Karpas-422 (cell line): ENCODE measurements at regions not wholly inside any gene's neighbourhood (a gene's known extent, or its start where the extent isn't known, plus 50 kb on each side); places are given as distances from the start of the nearest gene placed in this dataset.
"Not testable (repeated sequence)": the region's sequence is repeated elsewhere in the genome, so short reads cannot be mapped to it uniquely, and the experiment has no call there.

Source experiments
- DNase-seq: peaks from one replicate; pipeline ENCODE4 v3.0.0-alpha.2; 2015
- H2AFZ ChIP-seq: fragments of 200-600 bp; sonication (generic); 2 replicates; pipeline ENCODE4 v1.6.1; 2014; ENCODE audit warnings: antibody characterized with exemption, low read length, mixed read lengths
- H3K27ac ChIP-seq: fragments of 200-600 bp; sonication (generic); 2 replicates; pipeline ENCODE4 v1.5.1; 2014; ENCODE audit warnings: mild to moderate bottlenecking, low read length, moderate library complexity
- H3K27me3 ChIP-seq: fragments of 200-600 bp; sonication (generic); 2 replicates; pipeline ENCODE4 v1.6.1; 2014; ENCODE audit warnings: low read length, mixed read lengths
- H3K36me3 ChIP-seq: fragments of 200-600 bp; sonication (generic); 2 replicates; pipeline ENCODE4 v1.6.1; 2014; ENCODE audit warnings: low read length, mixed read lengths; ENCODE audit not compliant: insufficient read depth
- H3K4me1 ChIP-seq: fragments of 200-600 bp; sonication (generic); 2 replicates; pipeline ENCODE4 v1.6.1; 2014; ENCODE audit warnings: mild to moderate bottlenecking, low read length, mixed read lengths
- H3K4me2 ChIP-seq: fragments of 200-600 bp; sonication (generic); 2 replicates; pipeline ENCODE4 v1.6.1; 2014; ENCODE audit warnings: low read length, low read depth, mild to moderate bottlenecking; ENCODE audit not compliant: poor library complexity, severe bottlenecking
- H3K4me3 ChIP-seq: fragments of 200-600 bp; sonication (generic); 2 replicates; pipeline ENCODE4 v1.5.1; 2014; ENCODE audit warnings: mild to moderate bottlenecking, antibody characterized with exemption, low read length, mixed read lengths
- H3K79me2 ChIP-seq: fragments of 200-600 bp; sonication (generic); 2 replicates; pipeline ENCODE4 v1.6.1; 2014; ENCODE audit warnings: mild to moderate bottlenecking, low read length, mixed read lengths
- H3K9ac ChIP-seq: fragments of 200-600 bp; sonication (generic); 2 replicates; pipeline ENCODE4 v1.6.0; 2014; ENCODE audit warnings: low read length
- H3K9me2 ChIP-seq: fragments of 200-600 bp; sonication (generic), shearing (Covaris generic); replicated peaks from 2 replicates; pipeline ENCODE4 v1.6.0; 2014; ENCODE audit warnings: mild to moderate bottlenecking, low read length, moderate library complexity; ENCODE audit not compliant: insufficient read depth
- H3K9me3 ChIP-seq: fragments of 300-700, 200-600 bp; sonication (generic); 2 replicates; pipeline ENCODE4 v1.6.1; 2014; ENCODE audit warnings: low read length, mixed read lengths
- H4K20me1 ChIP-seq: fragments of 200-600 bp; sonication (generic); 2 replicates; pipeline ENCODE4 v1.6.1; 2014; ENCODE audit warnings: mild to moderate bottlenecking, antibody characterized with exemption, low read length, low read depth; ENCODE audit not compliant: insufficient read depth

- Histone ChIP-seq H3K9ac (no peak overlapping the region), H3K36me3 (no peaks in the 10 kb centered on the region), H2AFZ (no peak overlapping the region), H3K9me2 (no peaks in the 10 kb centered on the region), H3K27ac (no peak overlapping the region), H3K27me3 (no peaks in the 10 kb centered on the region), H3K9me3 (no peaks in the 10 kb centered on the region), H3K79me2 (no peaks in the 10 kb centered on the region), H3K4me2 (no peak overlapping the region), H3K4me3 (no peak overlapping the region), H3K4me1 (no peaks in the 10 kb centered on the region), H4K20me1 (no peaks in the 10 kb centered on the region)
- no peak for DNase-seq
These were observed 94.6 kb downstream of the APOB start for GRCh38 chr2:20949256-20949655.

- no peaks in the 10 kb centered on the region for H3K27me3 ChIP-seq
- no peaks in the 10 kb centered on the region for H3K9me2 ChIP-seq
- no peak overlapping the region for H3K27ac ChIP-seq
- H3K4me3 ChIP-seq, result no peak overlapping the region
- H3K4me2 ChIP-seq, result no peak overlapping the region
- no peak overlapping the region for H2AFZ ChIP-seq
- DNase-seq, result no peak
- no peak overlapping the region for H3K9ac ChIP-seq
- no peaks in the 10 kb centered on the region for H4K20me1 ChIP-seq
- H3K79me2 ChIP-seq, result no peaks in the 10 kb centered on the region
- no peaks in the 10 kb centered on the region for H3K9me3 ChIP-seq
- no peaks in the 10 kb centered on the region for H3K36me3 ChIP-seq
- no peaks in the 10 kb centered on the region for H3K4me1 ChIP-seq
These were observed 97.4 kb downstream of the APOB start for GRCh38 chr2:20946468-20946867.

GRCh38 chr2:20943721-20944120 lies 100.2 kb downstream of the APOB start:
- not testable (repeated sequence) for H3K79me2 ChIP-seq, H3K4me1 ChIP-seq, H4K20me1 ChIP-seq, H3K4me3 ChIP-seq, H3K9me2 ChIP-seq, H3K27me3 ChIP-seq, H3K9me3 ChIP-seq, DNase-seq, H3K9ac ChIP-seq, H3K27ac ChIP-seq, H2AFZ ChIP-seq, H3K4me2 ChIP-seq, H3K36me3 ChIP-seq

GRCh38 chr2:20942646-20943125 lies 101.2 kb downstream of the APOB start:
- no peaks in the 10 kb centered on the region for H3K9me3 ChIP-seq
- no peak overlapping the region for H3K4me3 ChIP-seq
- H3K9ac ChIP-seq, result no peak overlapping the region
- no peak overlapping the region for H2AFZ ChIP-seq
- no peak for DNase-seq
- no peaks in the 10 kb centered on the region for H4K20me1 ChIP-seq
- no peaks in the 10 kb centered on the region for H3K27me3 ChIP-seq
- H3K79me2 ChIP-seq, result no peaks in the 10 kb centered on the region
- H3K4me1 ChIP-seq, result no peaks in the 10 kb centered on the region
- no peaks in the 10 kb centered on the region for H3K9me2 ChIP-seq
- no peak overlapping the region for H3K27ac ChIP-seq
- H3K4me2 ChIP-seq, result no peak overlapping the region
- no peaks in the 10 kb centered on the region for H3K36me3 ChIP-seq

- H3K4me3 ChIP-seq, result no peak overlapping the region
- no peaks in the 10 kb centered on the region for H3K9me3 ChIP-seq
- no peaks in the 10 kb centered on the region for H3K9me2 ChIP-seq
- H3K36me3 ChIP-seq, result no peaks in the 10 kb centered on the region
- H3K4me1 ChIP-seq, result no peaks in the 10 kb centered on the region
- no peak overlapping the region for H3K4me2 ChIP-seq
- H3K27ac ChIP-seq, result no peak overlapping the region
- no peaks in the 10 kb centered on the region for H3K27me3 ChIP-seq
- no peaks in the 10 kb centered on the region for H4K20me1 ChIP-seq
- no peak overlapping the region for H2AFZ ChIP-seq
- DNase-seq, result no peak
- H3K9ac ChIP-seq, result no peak overlapping the region
- no peaks in the 10 kb centered on the region for H3K79me2 ChIP-seq
These were observed 103.0 kb downstream of the APOB start for GRCh38 chr2:20940856-20941255.

- H3K4me3 ChIP-seq, result no peak overlapping the region
- H3K27me3 ChIP-seq, result no peaks in the 10 kb centered on the region
- H3K36me3 ChIP-seq, result no peaks in the 10 kb centered on the region
- H3K79me2 ChIP-seq, result no peaks in the 10 kb centered on the region
- no peak overlapping the region for H3K27ac ChIP-seq
- no peaks in the 10 kb centered on the region for H3K9me2 ChIP-seq
- no peaks in the 10 kb centered on the region for H4K20me1 ChIP-seq
- H3K4me1 ChIP-seq, result no peaks in the 10 kb centered on the region
- H3K4me2 ChIP-seq, result no peak overlapping the region
- H2AFZ ChIP-seq, result no peak overlapping the region
- H3K9ac ChIP-seq, result no peak overlapping the region
- DNase-seq, result no peak
- no peaks in the 10 kb centered on the region for H3K9me3 ChIP-seq
These were observed 103.7 kb downstream of the APOB start for GRCh38 chr2:20939931-20940795.

GRCh38 chr2:20937353-20937752 lies 106.5 kb downstream of the APOB start:
- no peak overlapping the region for H3K27ac ChIP-seq
- no peak overlapping the region for H3K9ac ChIP-seq
- no peak overlapping the region for H2AFZ ChIP-seq
- H3K79me2 ChIP-seq, result no peaks in the 10 kb centered on the region
- H4K20me1 ChIP-seq, result no peaks in the 10 kb centered on the region
- H3K9me3 ChIP-seq, result no peaks in the 10 kb centered on the region
- no peaks in the 10 kb centered on the region for H3K9me2 ChIP-seq
- H3K27me3 ChIP-seq, result no peaks in the 10 kb centered on the region
- DNase-seq, result no peak
- H3K4me3 ChIP-seq, result no peak overlapping the region
- H3K4me1 ChIP-seq, result no peaks in the 10 kb centered on the region
- H3K4me2 ChIP-seq, result no peak overlapping the region
- no peaks in the 10 kb centered on the region for H3K36me3 ChIP-seq

- DNase-seq, result no peak
- Histone ChIP-seq H3K79me2 (no peaks in the 10 kb centered on the region), H3K9me2 (no peaks in the 10 kb centered on the region), H3K27ac (no peak overlapping the region), H3K4me2 (no peak overlapping the region), H3K36me3 (no peaks in the 10 kb centered on the region), H2AFZ (no peak overlapping the region), H3K4me1 (no peaks in the 10 kb centered on the region), H4K20me1 (no peaks in the 10 kb centered on the region), H3K9ac (no peak overlapping the region), H3K9me3 (no peaks in the 10 kb centered on the region), H3K27me3 (no peaks in the 10 kb centered on the region), H3K4me3 (no peak overlapping the region)
These were observed 108.6 kb downstream of the APOB start for GRCh38 chr2:20935168-20935775.
